HepG2 (cell line): ENCODE measurements at regions not wholly inside any gene's neighbourhood (a gene's known extent, or its start where the extent isn't known, plus 50 kb on each side); places are given as distances from the start of the nearest gene placed in this dataset.

Experiments
- HNRNPH1 ChIP-seq: fragments of 200-400 bp; formaldehyde crosslinking; optimal IDR thresholded peaks from 2 replicates; pipeline ENCODE3; 2017; ENCODE audit warnings: mild to moderate bottlenecking, low read depth, low read length
- NFRKB ChIP-seq: fragments of 450-650 bp; IDR thresholded peaks from 2 replicates; pipeline ENCODE4 v1.6.1; 2017
- SIN3A ChIP-seq: IDR thresholded peaks from 2 replicates; pipeline ENCODE4 v1.6.1; 2011; ENCODE audit warnings: low read depth, mild to moderate bottlenecking, control low read depth, low read length, borderline replicate concordance
- SP1 ChIP-seq, 2 experiments: fragments of 450-650 bp in 1 of 2; sonication (generic) in 1 of 2; formaldehyde crosslinking in 1 of 2; IDR thresholded peaks; 2 replicates each; pipeline versions ENCODE4 v1.4.0 to v1.6.1; 2016 to 2020; ENCODE audit warnings: missing genetic modification reagents in 1 of 2
- TBX3 ChIP-seq: fragments of 450-650 bp; IDR thresholded peaks from 2 replicates; pipeline ENCODE4 v1.6.1; 2017; ENCODE audit warnings: antibody characterized with exemption, mild to moderate bottlenecking, inconsistent platforms, borderline replicate concordance
- TEAD2 ChIP-seq: sonication (generic); formaldehyde crosslinking; IDR thresholded peaks from 2 replicates; pipeline ENCODE4 v1.9.0; 2021; ENCODE audit warnings: missing genetic modification reagents
- TRIM24 ChIP-seq: sonication (generic); formaldehyde crosslinking; IDR thresholded peaks from 2 replicates; pipeline ENCODE4 v1.8.0; 2022; ENCODE audit warnings: mild to moderate bottlenecking, missing genetic modification reagents
- U2AF1 ChIP-seq: fragments of 200-400 bp; formaldehyde crosslinking; optimal IDR thresholded peaks from 2 replicates; pipeline ENCODE3; 2017; ENCODE audit warnings: mild to moderate bottlenecking, low read depth, low read length
- ZBTB20 ChIP-seq: sonication (generic); formaldehyde crosslinking; IDR thresholded peaks from 2 replicates; pipeline ENCODE4 v1.8.1; 2023; ENCODE audit warnings: missing genetic modification reagents, low read depth, mild to moderate bottlenecking, borderline replicate concordance
- ZBTB4 ChIP-seq: sonication (generic); formaldehyde crosslinking; IDR thresholded peaks from 2 replicates; pipeline ENCODE4 v1.4.0; 2020; ENCODE audit warnings: missing genetic modification reagents, mild to moderate bottlenecking, borderline replicate concordance
- ZNF274 ChIP-seq: sonication (generic); formaldehyde crosslinking; IDR thresholded peaks from 2 replicates; pipeline ENCODE4 v1.5.1; 2020; ENCODE audit warnings: mild to moderate bottlenecking, missing genetic modification reagents

DNA sequence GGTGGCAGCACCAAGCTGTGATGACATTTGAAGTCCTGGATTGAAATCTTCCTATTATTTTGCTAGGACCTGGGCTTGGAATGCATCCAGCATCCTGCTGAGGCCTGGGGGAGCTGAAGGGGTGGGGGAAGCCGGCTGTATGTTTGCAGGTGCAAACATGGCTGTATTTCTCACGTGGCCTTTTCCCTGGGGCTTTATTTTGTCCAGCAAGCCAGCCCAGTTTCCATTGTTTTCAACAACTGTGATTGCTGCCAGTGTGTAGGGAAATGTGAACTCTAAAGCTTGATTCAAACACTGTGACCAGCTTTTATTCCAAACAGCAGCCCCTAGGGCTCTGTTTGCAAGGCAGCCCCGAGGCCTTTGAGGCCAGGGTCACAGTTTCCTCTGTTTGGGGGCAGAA lies 683.0 kb downstream of the DHX35 start:
- TF ChIP-seq TEAD2 (CRISPR knock-in tag) (no peak), ZNF274 (no peak), ZBTB4 (CRISPR knock-in tag) (no peak), U2AF1 (no peak), TRIM24 (no peak), SIN3A (no peak), NFRKB (no peak), HNRNPH1 (no peak), TBX3 (no peak), SP1 (IDR thresholded peaks at IDR 0.05) (no peak), SP1 (CRISPR knock-in tag; IDR thresholded peaks at IDR 0.05) (no peak), ZBTB20 (CRISPR knock-in tag) (no peak)
